AG04450 (cell line): ENCODE measurements at regions not wholly inside any gene's neighbourhood (a gene's known extent, or its start where the extent isn't known, plus 50 kb on each side); places are given as distances from the start of the nearest gene placed in this dataset.

Experiments
- CTCF ChIA-PET: fragments of 300-600, 350-600 bp; formaldehyde crosslinking; extraction: SDS; loops from one replicate; lab custom pipeline; 2022; ENCODE audit warnings: antibody characterized with exemption, inconsistent platforms; lab: Charles Lee
- POLR2A ChIA-PET: fragments of 350-600 bp; formaldehyde crosslinking; extraction: SDS; loops from one replicate; lab custom pipeline; 2021; ENCODE audit warnings: antibody characterized with exemption, inconsistent platforms; lab: Yijun Ruan, JAX
- DNase-seq: peaks from one replicate; pipeline ENCODE4 v3.0.0-alpha.2; 2011; ENCODE audit warnings: low read depth, low spot score
- H3K27ac ChIP-seq: one replicate; pipeline ENCODE4 v1.5.1; 2012; ENCODE audit warnings: low read depth, low read length, control low read depth
- H3K27me3 ChIP-seq: one replicate; pipeline ENCODE4 v1.6.0; 2012; ENCODE audit warnings: low read length; ENCODE audit not compliant: control insufficient read depth, insufficient read depth
- H3K4me3 ChIP-seq: 2 replicates; pipeline ENCODE4 v1.5.1; 2011; ENCODE audit warnings: mild to moderate bottlenecking, low read depth, low read length, control low read depth
- H3K9me3 ChIP-seq: 2 replicates; pipeline ENCODE4 v1.5.1; 2012; ENCODE audit warnings: low read length; ENCODE audit not compliant: control insufficient read depth, insufficient read depth
- CTCF ChIP-seq: IDR thresholded peaks from 2 replicates; pipeline ENCODE4 v1.5.1; 2011; ENCODE audit warnings: low read depth, low read length, control low read depth, inconsistent platforms

DNA sequence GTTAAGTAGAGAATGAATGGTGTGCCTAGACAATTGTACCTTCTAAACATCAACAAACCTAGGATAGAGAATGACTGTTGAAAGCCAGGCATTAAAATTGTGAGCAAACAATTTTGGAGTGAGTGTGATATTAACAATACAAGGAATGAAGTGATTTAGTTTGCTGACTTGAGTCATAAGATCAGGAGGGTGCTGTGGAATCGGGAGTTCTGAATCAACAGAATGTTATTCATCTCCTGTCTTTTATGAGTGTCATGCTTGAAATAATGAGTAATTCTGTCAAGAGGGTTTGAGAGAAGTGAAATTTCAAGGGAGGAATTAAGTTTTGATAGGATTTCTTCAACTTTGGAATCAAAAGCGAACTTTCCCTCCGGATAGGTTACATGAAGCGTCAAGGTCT, 214.4 kb upstream of the DSEL start:
- H3K9me3 ChIP-seq, result peaks cover 4% of the 10 kb centered on the region
- no peak overlapping the region for H3K4me3 ChIP-seq
- ChIA-PET POLR2A (no interaction called here), CTCF (interaction anchor here (0.6 kb wide), 1 partner anchor 540 kb away, joined by 9 read pairs; no protein-coding TSS in a partner anchor)
- DNase-seq, result peak; percentile 7
- TF ChIP-seq CTCF, result no peak
- no peaks in the 10 kb centered on the region for H3K27me3 ChIP-seq
- no peak overlapping the region for H3K27ac ChIP-seq

- Histone ChIP-seq H3K9me3 (peaks cover 10% of the 10 kb centered on the region), H3K27ac (no peak overlapping the region), H3K27me3 (no peaks in the 10 kb centered on the region), H3K4me3 (no peak overlapping the region)
- ChIA-PET POLR2A (no interaction called here), CTCF (no interaction called here)
- no peak for TF ChIP-seq CTCF
- DNase-seq, result no peak
Observed at GRCh38 chr18:67728364-67728763, 211.8 kb upstream of the DSEL start.

DNA sequence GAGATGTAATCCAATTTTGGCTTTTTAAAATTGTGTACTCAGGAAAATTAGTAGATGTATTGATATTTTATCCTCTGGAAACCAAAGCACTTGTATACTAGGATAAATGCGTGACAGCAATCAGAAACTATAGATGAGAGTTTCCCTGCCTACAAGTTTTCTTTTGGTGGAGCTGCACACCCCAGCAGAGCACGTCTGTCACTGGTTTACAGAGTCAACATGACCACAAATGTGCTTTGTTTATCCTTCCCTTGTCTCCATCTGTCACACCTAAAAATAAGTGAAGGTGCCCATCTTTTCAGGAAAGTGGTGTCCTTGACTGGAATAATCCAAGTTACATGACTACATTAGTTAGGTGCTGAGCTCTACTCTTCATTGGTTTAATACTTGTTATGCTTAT, 210.4 kb upstream of the DSEL start:
- CTCF ChIA-PET, result no interaction called here
- no peak for DNase-seq
- TF ChIP-seq CTCF, result no peak
- no peaks in the 10 kb centered on the region for H3K27me3 ChIP-seq
- peaks cover 10% of the 10 kb centered on the region for H3K9me3 ChIP-seq
- POLR2A ChIA-PET, result no interaction called here
- no peak overlapping the region for H3K4me3 ChIP-seq
- no peak overlapping the region for H3K27ac ChIP-seq

GRCh38 chr18:67717800-67718199, 201.3 kb upstream of the DSEL start:
- ChIA-PET CTCF (no interaction called here), POLR2A (no interaction called here)
- Histone ChIP-seq H3K27me3 (no peaks in the 10 kb centered on the region), H3K4me3 (no peak overlapping the region), H3K27ac (no peak overlapping the region), H3K9me3 (no peaks in the 10 kb centered on the region)
- TF ChIP-seq CTCF, result no peak
- no peak for DNase-seq

- ChIA-PET POLR2A (no interaction called here), CTCF (no interaction called here)
- Histone ChIP-seq H3K27me3 (no peaks in the 10 kb centered on the region), H3K27ac (no peak overlapping the region), H3K4me3 (no peak overlapping the region), H3K9me3 (no peaks in the 10 kb centered on the region)
- TF ChIP-seq CTCF, result no peak
- DNase-seq, result no peak
Observed at GRCh38 chr18:67715567-67715966, 199.0 kb upstream of the DSEL start.
